WTC11 (cell line): ENCODE measurements at regions not wholly inside any gene's neighbourhood (a gene's known extent, or its start where the extent isn't known, plus 50 kb on each side); places are given as distances from the start of the nearest gene placed in this dataset.

Experiments used
- ATAC-seq: fragments of 200-7000 bp; cut with Tn5 transposase; 2 replicates; pipeline ENCODE4 v1.10.0; 2021; ENCODE audit warnings: mild to moderate bottlenecking, moderate library complexity
- CTCF ChIA-PET: fragments of 300-600 bp; sonication (Branson Sonifier 250); formaldehyde crosslinking; loops from one replicate; lab custom pipeline; 2021; ENCODE audit warnings: antibody characterized with exemption; lab: Charles Lee
- POLR2A ChIA-PET: fragments of 350-600 bp; sonication (Branson Sonifier 250); formaldehyde crosslinking; loops from one replicate; lab custom pipeline; 2021; ENCODE audit warnings: antibody characterized with exemption; lab: Charles Lee
- DNase-seq: peaks from one replicate; pipeline ENCODE4 v3.0.0; 2021; ENCODE audit warnings: low spot score
- H3K27ac Mint-ChIP-seq: 2 replicates; pipeline ENCODE4 v1.8.0; 2021; ENCODE audit warnings: mixed read lengths
- H3K27me3 Mint-ChIP-seq: 2 replicates; pipeline ENCODE4 v1.8.0; 2021; ENCODE audit warnings: low read depth, mild to moderate bottlenecking, moderate library complexity, mixed read lengths
- H3K36me3 Mint-ChIP-seq: 2 replicates; pipeline ENCODE4 v1.8.0; 2021; ENCODE audit warnings: mixed read lengths
- H3K4me1 Mint-ChIP-seq: 2 replicates; pipeline ENCODE4 v1.8.0; 2022; ENCODE audit warnings: mixed read lengths
- H3K4me3 Mint-ChIP-seq: 2 replicates; pipeline ENCODE4 v1.8.0; 2021; ENCODE audit warnings: mild to moderate bottlenecking, moderate library complexity, mixed read lengths
- H3K9me3 Mint-ChIP-seq: 2 replicates; pipeline ENCODE4 v1.8.0; 2021; ENCODE audit warnings: mixed read lengths
- CTCF ChIP-seq: fragments of 200-600 bp; IDR thresholded peaks from 2 replicates; pipeline ENCODE4 v1.8.0; 2022; ENCODE audit warnings: antibody characterized with exemption
- E2F4 ChIP-seq: sonication (generic); formaldehyde crosslinking; IDR thresholded peaks from 2 replicates; pipeline ENCODE4 v1.8.1; 2022; ENCODE audit warnings: low read depth, mild to moderate bottlenecking, moderate library complexity, missing genetic modification reagents, borderline replicate concordance
- ETV6 ChIP-seq: sonication (generic); formaldehyde crosslinking; IDR thresholded peaks from 2 replicates; pipeline ENCODE4 v1.8.1; 2022; ENCODE audit warnings: mild to moderate bottlenecking, missing genetic modification reagents
- FOXP4 ChIP-seq: sonication (generic); formaldehyde crosslinking; IDR thresholded peaks from 2 replicates; pipeline ENCODE4 v1.8.0; 2022; ENCODE audit warnings: mild to moderate bottlenecking, missing genetic modification reagents
- JUN ChIP-seq: sonication (generic); formaldehyde crosslinking; IDR thresholded peaks from 2 replicates; pipeline ENCODE4 v1.8.0; 2023; ENCODE audit warnings: mild to moderate bottlenecking, missing genetic modification reagents
- NFYB ChIP-seq: sonication (generic); formaldehyde crosslinking; conservative IDR thresholded peaks from 2 replicates; pipeline ENCODE4 v1.8.0; 2022; ENCODE audit warnings: low read depth, missing genetic modification reagents
- NR3C1 ChIP-seq: sonication (generic); formaldehyde crosslinking; conservative IDR thresholded peaks from 2 replicates; pipeline ENCODE4 v1.8.1; 2023; ENCODE audit warnings: low read depth, mild to moderate bottlenecking, missing genetic modification reagents
- SP1 ChIP-seq: sonication (generic); formaldehyde crosslinking; conservative IDR thresholded peaks from 2 replicates; pipeline ENCODE4 v1.8.1; 2022; ENCODE audit warnings: missing genetic modification reagents
- TCF7 ChIP-seq: sonication (generic); formaldehyde crosslinking; IDR thresholded peaks from 2 replicates; pipeline ENCODE4 v1.8.0; 2022; ENCODE audit warnings: mild to moderate bottlenecking, low read depth, missing genetic modification reagents, moderate library complexity
- TEAD1 ChIP-seq: sonication (generic); formaldehyde crosslinking; IDR thresholded peaks from 2 replicates; pipeline ENCODE4 v1.8.0; 2022; ENCODE audit warnings: mild to moderate bottlenecking, missing genetic modification reagents
- ZNF281 ChIP-seq: sonication (generic); formaldehyde crosslinking; IDR thresholded peaks from 2 replicates; pipeline ENCODE4 v1.8.0; 2023; ENCODE audit warnings: mild to moderate bottlenecking, missing genetic modification reagents
- TF ChIP-seq, protein P1 (sequence below): sonication (generic); formaldehyde crosslinking; IDR thresholded peaks from 2 replicates; pipeline ENCODE4 v1.8.1; 2022; ENCODE audit warnings: mild to moderate bottlenecking, moderate library complexity, missing genetic modification reagents
- TF ChIP-seq, protein P2 (sequence below): fragments of 250-450 bp; sonication (Bioruptor Pico); IDR thresholded peaks from 2 replicates; pipeline ENCODE4 v1.8.0; 2021; ENCODE audit warnings: mild to moderate bottlenecking
- TF ChIP-seq, protein P3 (sequence below): fragments of 250-450 bp; sonication (Bioruptor Pico); IDR thresholded peaks from 2 replicates; pipeline ENCODE4 v1.9.0; 2021; ENCODE audit warnings: mild to moderate bottlenecking

- no peaks in the 10 kb centered on the region for H3K27me3 Mint-ChIP-seq
- no peak for DNase-seq
Measured at GRCh38 chr22:48797731-48798130, 1029.9 kb downstream of the BRD1 start.

More at GRCh38 chr22:48797731-48798130, 1029.9 kb downstream of the BRD1 start:
- Mint-ChIP-seq H3K36me3 (peaks cover 14% of the 10 kb centered on the region), H3K4me3 (no peak overlapping the region), H3K4me1 (peaks cover 11% of the 10 kb centered on the region), H3K27ac (no peak overlapping the region), H3K9me3 (peaks cover 21% of the 10 kb centered on the region)
- TF ChIP-seq, protein P1, sequence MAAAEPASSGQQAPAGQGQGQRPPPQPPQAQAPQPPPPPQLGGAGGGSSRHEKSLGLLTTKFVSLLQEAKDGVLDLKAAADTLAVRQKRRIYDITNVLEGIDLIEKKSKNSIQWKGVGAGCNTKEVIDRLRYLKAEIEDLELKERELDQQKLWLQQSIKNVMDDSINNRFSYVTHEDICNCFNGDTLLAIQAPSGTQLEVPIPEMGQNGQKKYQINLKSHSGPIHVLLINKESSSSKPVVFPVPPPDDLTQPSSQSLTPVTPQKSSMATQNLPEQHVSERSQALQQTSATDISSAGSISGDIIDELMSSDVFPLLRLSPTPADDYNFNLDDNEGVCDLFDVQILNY (CRISPR knock-in tag), result no peak
- TF ChIP-seq NR3C1 (CRISPR knock-in tag) (no peak), TCF7 (CRISPR knock-in tag) (no peak), ZNF281 (CRISPR knock-in tag) (no peak), SP1 (CRISPR knock-in tag) (no peak), FOXP4 (no peak), E2F4 (CRISPR knock-in tag) (no peak), JUN (CRISPR knock-in tag) (no peak), TEAD1 (CRISPR knock-in tag) (no peak), ETV6 (CRISPR knock-in tag) (no peak), NFYB (CRISPR knock-in tag) (no peak), CTCF (no peak)
- TF ChIP-seq, protein P2, sequence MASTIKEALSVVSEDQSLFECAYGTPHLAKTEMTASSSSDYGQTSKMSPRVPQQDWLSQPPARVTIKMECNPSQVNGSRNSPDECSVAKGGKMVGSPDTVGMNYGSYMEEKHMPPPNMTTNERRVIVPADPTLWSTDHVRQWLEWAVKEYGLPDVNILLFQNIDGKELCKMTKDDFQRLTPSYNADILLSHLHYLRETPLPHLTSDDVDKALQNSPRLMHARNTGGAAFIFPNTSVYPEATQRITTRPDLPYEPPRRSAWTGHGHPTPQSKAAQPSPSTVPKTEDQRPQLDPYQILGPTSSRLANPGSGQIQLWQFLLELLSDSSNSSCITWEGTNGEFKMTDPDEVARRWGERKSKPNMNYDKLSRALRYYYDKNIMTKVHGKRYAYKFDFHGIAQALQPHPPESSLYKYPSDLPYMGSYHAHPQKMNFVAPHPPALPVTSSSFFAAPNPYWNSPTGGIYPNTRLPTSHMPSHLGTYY (CRISPR knock-in tag), result no peak
- TF ChIP-seq, protein P3, sequence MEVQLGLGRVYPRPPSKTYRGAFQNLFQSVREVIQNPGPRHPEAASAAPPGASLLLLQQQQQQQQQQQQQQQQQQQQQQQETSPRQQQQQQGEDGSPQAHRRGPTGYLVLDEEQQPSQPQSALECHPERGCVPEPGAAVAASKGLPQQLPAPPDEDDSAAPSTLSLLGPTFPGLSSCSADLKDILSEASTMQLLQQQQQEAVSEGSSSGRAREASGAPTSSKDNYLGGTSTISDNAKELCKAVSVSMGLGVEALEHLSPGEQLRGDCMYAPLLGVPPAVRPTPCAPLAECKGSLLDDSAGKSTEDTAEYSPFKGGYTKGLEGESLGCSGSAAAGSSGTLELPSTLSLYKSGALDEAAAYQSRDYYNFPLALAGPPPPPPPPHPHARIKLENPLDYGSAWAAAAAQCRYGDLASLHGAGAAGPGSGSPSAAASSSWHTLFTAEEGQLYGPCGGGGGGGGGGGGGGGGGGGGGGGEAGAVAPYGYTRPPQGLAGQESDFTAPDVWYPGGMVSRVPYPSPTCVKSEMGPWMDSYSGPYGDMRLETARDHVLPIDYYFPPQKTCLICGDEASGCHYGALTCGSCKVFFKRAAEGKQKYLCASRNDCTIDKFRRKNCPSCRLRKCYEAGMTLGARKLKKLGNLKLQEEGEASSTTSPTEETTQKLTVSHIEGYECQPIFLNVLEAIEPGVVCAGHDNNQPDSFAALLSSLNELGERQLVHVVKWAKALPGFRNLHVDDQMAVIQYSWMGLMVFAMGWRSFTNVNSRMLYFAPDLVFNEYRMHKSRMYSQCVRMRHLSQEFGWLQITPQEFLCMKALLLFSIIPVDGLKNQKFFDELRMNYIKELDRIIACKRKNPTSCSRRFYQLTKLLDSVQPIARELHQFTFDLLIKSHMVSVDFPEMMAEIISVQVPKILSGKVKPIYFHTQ (CRISPR knock-in tag), result no peak
- ChIA-PET CTCF (interaction anchor here (3.5 kb wide), 1 partner anchor 15 kb away, joined by 17 read pairs; no protein-coding TSS in a partner anchor), POLR2A (no interaction called here)
- ATAC-seq, result no peak
